RWPE2 (cell line): ENCODE measurements at regions not wholly inside any gene's neighbourhood (a gene's known extent, or its start where the extent isn't known, plus 50 kb on each side); places are given as distances from the start of the nearest gene placed in this dataset.

Experiments used
- ATAC-seq: fragments of 200-7000 bp; cut with Tn5 transposase; 3 replicates; pipeline ENCODE4 v1.9.1; 2021; ENCODE audit warnings: low read depth
- DNase-seq: peaks from one replicate; pipeline ENCODE4 v3.0.0-alpha.2; 2020; ENCODE audit warnings: low spot score
- H3K27ac ChIP-seq: fragments of 450-650 bp; 2 replicates; pipeline ENCODE4 v1.5.1; 2017; ENCODE audit warnings: mild to moderate bottlenecking; ENCODE audit not compliant: poor library complexity, severe bottlenecking
- H3K27me3 ChIP-seq: fragments of 250-450 bp; sonication (Bioruptor Pico); 2 replicates; pipeline ENCODE4 v1.5.1; 2021; ENCODE audit warnings: mild to moderate bottlenecking, moderate library complexity; ENCODE audit not compliant: insufficient read depth, poor library complexity, severe bottlenecking
- H3K36me3 ChIP-seq: fragments of 250-450 bp; sonication (Bioruptor Pico); 2 replicates; pipeline ENCODE4 v1.5.1; 2020; ENCODE audit warnings: low read depth, mild to moderate bottlenecking, moderate library complexity
- H3K4me1 ChIP-seq: fragments of 250-450 bp; sonication (Bioruptor Pico); 2 replicates; pipeline ENCODE4 v1.5.1; 2021; ENCODE audit warnings: mild to moderate bottlenecking, moderate library complexity; ENCODE audit not compliant: insufficient read depth, poor library complexity, severe bottlenecking
- H3K4me3 ChIP-seq: fragments of 250-450 bp; sonication (Bioruptor Pico); 2 replicates; pipeline ENCODE4 v1.5.1; 2021; ENCODE audit warnings: mild to moderate bottlenecking, moderate library complexity; ENCODE audit not compliant: severe bottlenecking
- H3K9me3 ChIP-seq: fragments of 250-450 bp; sonication (Bioruptor Pico); 2 replicates; pipeline ENCODE4 v1.5.1; 2021; ENCODE audit warnings: mild to moderate bottlenecking, moderate library complexity; ENCODE audit not compliant: severe bottlenecking
- TF ChIP-seq, protein P1 (sequence below): fragments of 450-650 bp; IDR thresholded peaks from one replicate; pipeline ENCODE4 v1.5.1; 2017; ENCODE audit warnings: mild to moderate bottlenecking, moderate library complexity; ENCODE audit not compliant: poor library complexity, severe bottlenecking

GRCh38 chr5:56737951-56738606, 77.3 kb upstream of the MAP3K1 start:
- TF ChIP-seq, protein P1, sequence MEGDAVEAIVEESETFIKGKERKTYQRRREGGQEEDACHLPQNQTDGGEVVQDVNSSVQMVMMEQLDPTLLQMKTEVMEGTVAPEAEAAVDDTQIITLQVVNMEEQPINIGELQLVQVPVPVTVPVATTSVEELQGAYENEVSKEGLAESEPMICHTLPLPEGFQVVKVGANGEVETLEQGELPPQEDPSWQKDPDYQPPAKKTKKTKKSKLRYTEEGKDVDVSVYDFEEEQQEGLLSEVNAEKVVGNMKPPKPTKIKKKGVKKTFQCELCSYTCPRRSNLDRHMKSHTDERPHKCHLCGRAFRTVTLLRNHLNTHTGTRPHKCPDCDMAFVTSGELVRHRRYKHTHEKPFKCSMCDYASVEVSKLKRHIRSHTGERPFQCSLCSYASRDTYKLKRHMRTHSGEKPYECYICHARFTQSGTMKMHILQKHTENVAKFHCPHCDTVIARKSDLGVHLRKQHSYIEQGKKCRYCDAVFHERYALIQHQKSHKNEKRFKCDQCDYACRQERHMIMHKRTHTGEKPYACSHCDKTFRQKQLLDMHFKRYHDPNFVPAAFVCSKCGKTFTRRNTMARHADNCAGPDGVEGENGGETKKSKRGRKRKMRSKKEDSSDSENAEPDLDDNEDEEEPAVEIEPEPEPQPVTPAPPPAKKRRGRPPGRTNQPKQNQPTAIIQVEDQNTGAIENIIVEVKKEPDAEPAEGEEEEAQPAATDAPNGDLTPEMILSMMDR, result no peak
- Histone ChIP-seq H3K27ac (no peak overlapping the region), H3K4me3 (no peak overlapping the region), H3K27me3 (no peaks in the 10 kb centered on the region), H3K9me3 (no peaks in the 10 kb centered on the region), H3K36me3 (no peaks in the 10 kb centered on the region), H3K4me1 (no peaks in the 10 kb centered on the region)
- DNase-seq (no peak), ATAC-seq (no peak)

DNA sequence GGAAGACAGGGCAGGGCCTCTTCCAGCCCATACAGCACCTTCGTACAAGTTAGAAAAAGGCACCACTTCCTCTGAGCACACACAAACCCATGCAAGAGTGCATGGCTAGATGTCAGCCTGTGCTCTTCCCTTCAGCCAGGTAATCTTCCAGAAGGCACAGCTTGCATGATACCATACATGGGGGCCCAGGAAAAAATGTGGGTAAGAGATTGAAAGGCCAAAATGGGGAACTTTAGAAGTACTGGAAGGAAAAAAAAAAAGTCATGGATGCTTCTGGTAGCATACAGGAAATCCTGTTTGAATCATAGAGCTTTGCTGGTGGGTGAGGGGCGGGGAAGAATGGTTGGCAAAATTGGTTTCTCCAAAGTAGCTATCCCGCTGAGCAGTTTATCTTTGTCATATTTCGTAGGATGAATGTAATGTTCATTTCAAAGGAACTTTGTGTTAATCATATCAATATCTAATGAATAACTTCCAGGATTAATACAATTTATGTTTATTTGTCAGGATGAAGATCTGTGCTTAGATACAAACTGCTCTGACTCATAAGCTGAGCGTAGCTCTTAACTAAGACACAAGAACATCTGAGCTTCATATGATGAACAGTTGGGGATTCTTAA, 78.2 kb upstream of the MAP3K1 start:
- DNase-seq (no peak), ATAC-seq (no peak)
- H3K36me3 ChIP-seq, result no peaks in the 10 kb centered on the region
- H3K4me3 ChIP-seq, result no peak overlapping the region
- H3K27me3 ChIP-seq, result no peaks in the 10 kb centered on the region
- H3K9me3 ChIP-seq, result no peaks in the 10 kb centered on the region
- H3K27ac ChIP-seq, result no peak overlapping the region
- TF ChIP-seq, protein P1, result no peak
- H3K4me1 ChIP-seq, result no peaks in the 10 kb centered on the region

- no peak for DNase-seq
- H3K36me3 ChIP-seq, result no peaks in the 10 kb centered on the region
- no peak for ATAC-seq
- H3K4me3 ChIP-seq, result no peak overlapping the region
- H3K9me3 ChIP-seq, result no peaks in the 10 kb centered on the region
- no peaks in the 10 kb centered on the region for H3K27me3 ChIP-seq
- H3K4me1 ChIP-seq, result no peaks in the 10 kb centered on the region
- TF ChIP-seq, protein P1, result no peak
- no peak overlapping the region for H3K27ac ChIP-seq
Observed at GRCh38 chr5:56735849-56736641, 79.3 kb upstream of the MAP3K1 start.

GRCh38 chr5:56734091-56734694, 81.2 kb upstream of the MAP3K1 start:
- H3K27ac ChIP-seq, result no peak overlapping the region
- DNase-seq (no peak), ATAC-seq (no peak)
- no peaks in the 10 kb centered on the region for H3K9me3 ChIP-seq
- H3K4me1 ChIP-seq, result no peaks in the 10 kb centered on the region
- H3K4me3 ChIP-seq, result no peak overlapping the region
- no peaks in the 10 kb centered on the region for H3K27me3 ChIP-seq
- no peaks in the 10 kb centered on the region for H3K36me3 ChIP-seq
- TF ChIP-seq, protein P1, result no peak
